GM10266 (cell line): ENCODE measurements at regions not wholly inside any gene's neighbourhood (a gene's known extent, or its start where the extent isn't known, plus 50 kb on each side); places are given as distances from the start of the nearest gene placed in this dataset.

Source experiments
- DNase-seq: peaks from one replicate; pipeline ENCODE4 v3.0.0; 2012; ENCODE audit errors: extremely low spot score
- CTCF ChIP-seq: IDR thresholded peaks from 2 replicates; pipeline ENCODE4 v1.5.1; 2012; ENCODE audit warnings: mild to moderate bottlenecking, low read depth; ENCODE audit not compliant: control insufficient read depth, insufficient read depth; ENCODE audit errors: missing control alignments

- no peak for DNase-seq
- no peak for TF ChIP-seq CTCF
These were observed 243.8 kb downstream of the ADGRL2 start for GRCh38 chr1:82044536-82044935.

GRCh38 chr1:82044111-82044510 is 243.4 kb downstream of the ADGRL2 start:
- DNase-seq = no peak
- no peak for TF ChIP-seq CTCF

DNA sequence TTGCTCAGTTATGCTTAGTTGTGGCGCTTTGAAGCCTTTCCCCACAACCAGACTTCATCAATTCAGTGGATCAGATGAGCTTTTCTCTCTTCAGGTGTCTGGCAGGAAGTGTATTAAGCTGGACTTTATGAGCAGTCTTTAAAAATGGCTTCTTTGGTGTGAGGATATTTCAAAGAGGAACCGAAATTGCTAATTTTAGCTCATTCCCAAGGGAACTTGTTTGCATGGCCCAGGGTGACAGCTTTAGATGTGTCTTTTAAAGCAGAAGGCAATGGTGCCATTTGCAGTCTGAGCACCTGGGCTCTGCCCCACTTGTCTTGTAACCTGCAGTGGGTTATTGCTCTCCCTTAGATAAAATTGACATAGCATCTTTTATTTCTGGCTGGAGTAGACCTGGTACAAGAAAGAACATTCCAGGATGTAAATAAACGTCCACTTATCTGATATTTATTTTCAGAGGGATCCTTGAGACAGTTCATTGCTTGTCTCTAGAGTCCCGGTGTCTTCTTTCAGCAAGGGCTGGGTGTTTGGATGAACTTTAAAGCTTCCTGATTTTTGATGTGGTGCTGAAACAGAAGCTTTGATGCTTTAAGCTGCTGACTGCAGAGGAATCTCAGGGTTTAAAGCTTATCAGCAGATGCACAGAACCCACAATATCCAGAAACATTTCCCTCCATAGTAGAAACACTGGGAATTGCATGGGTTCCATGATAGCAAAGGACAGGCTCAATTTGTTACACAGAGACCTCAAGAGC is 241.7 kb downstream of the ADGRL2 start:
- no peak for TF ChIP-seq CTCF
- no peak for DNase-seq
